HEK293T (cell line): ENCODE measurements at regions not wholly inside any gene's neighbourhood (a gene's known extent, or its start where the extent isn't known, plus 50 kb on each side); places are given as distances from the start of the nearest gene placed in this dataset.

Source experiments
- ARNT ChIP-seq: fragments of 450-650 bp; IDR thresholded peaks from 2 replicates; pipeline ENCODE4 v1.6.1; 2017; ENCODE audit warnings: mild to moderate bottlenecking
- BHLHE40 ChIP-seq: fragments of 450-650 bp; IDR thresholded peaks from 2 replicates; pipeline ENCODE4 v1.6.1; 2016; ENCODE audit warnings: mild to moderate bottlenecking, moderate library complexity, borderline replicate concordance
- ELF4 ChIP-seq: fragments of 450-650 bp; IDR thresholded peaks from 2 replicates; pipeline ENCODE4 v1.6.1; 2017; ENCODE audit warnings: antibody characterized with exemption
- FOXA1 ChIP-seq: fragments of 450-650 bp; IDR thresholded peaks from 2 replicates; pipeline ENCODE4 v1.6.1; 2016; ENCODE audit warnings: mild to moderate bottlenecking
- FOXK2 ChIP-seq: fragments of 450-650 bp; IDR thresholded peaks from 2 replicates; pipeline ENCODE4 v1.6.1; 2016; ENCODE audit warnings: mild to moderate bottlenecking
- FOXM1 ChIP-seq: fragments of 450-650 bp; IDR thresholded peaks from 2 replicates; pipeline ENCODE4 v1.6.1; 2017; ENCODE audit warnings: mild to moderate bottlenecking, borderline replicate concordance
- HDGF ChIP-seq: fragments of 450-650 bp; IDR thresholded peaks from 2 replicates; pipeline ENCODE4 v1.6.1; 2017; ENCODE audit warnings: antibody characterized with exemption, borderline replicate concordance
- L3MBTL2 ChIP-seq: fragments of 450-650 bp; conservative IDR thresholded peaks from 2 replicates; pipeline ENCODE4 v1.6.1; 2016; ENCODE audit warnings: mild to moderate bottlenecking
- NFRKB ChIP-seq: fragments of 450-650 bp; IDR thresholded peaks from 2 replicates; pipeline ENCODE4 v1.6.1; 2016; ENCODE audit warnings: mild to moderate bottlenecking, moderate library complexity
- SP1 ChIP-seq: fragments of 450-650 bp; IDR thresholded peaks from 2 replicates; pipeline ENCODE4 v1.6.1; 2017
- SUZ12 ChIP-seq: fragments of 450-650 bp; IDR thresholded peaks from 2 replicates; pipeline ENCODE4 v1.6.1; 2016; ENCODE audit warnings: mild to moderate bottlenecking
- TARDBP ChIP-seq: fragments of 450-650 bp; IDR thresholded peaks from 2 replicates; pipeline ENCODE4 v1.6.1; 2016
- ZNF384 ChIP-seq: fragments of 450-650 bp; IDR thresholded peaks from 2 replicates; pipeline ENCODE4 v1.6.1; 2016
- TF ChIP-seq, protein P1 (sequence below): fragments of 450-650 bp; IDR thresholded peaks from 2 replicates; pipeline ENCODE4 v1.6.1; 2016

DNA sequence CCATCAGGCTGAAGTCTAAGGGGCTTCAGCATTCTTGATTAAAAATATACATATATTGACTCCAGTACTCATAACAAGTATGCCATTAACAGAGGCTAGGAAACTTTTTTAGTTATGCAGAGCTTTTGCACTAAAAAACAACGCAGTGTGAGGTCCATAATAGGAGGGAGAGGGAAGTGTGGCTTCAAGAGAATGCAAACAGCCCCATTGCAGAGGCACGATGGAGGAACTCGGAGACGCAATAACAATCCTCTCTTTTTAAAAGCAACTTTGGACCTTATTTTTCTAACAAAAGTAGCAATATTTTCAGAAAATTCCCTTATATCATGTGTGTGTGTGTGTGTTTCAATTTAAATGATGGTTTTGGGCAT lies 150.0 kb upstream of the PTCH1 start:
- TF ChIP-seq SUZ12: no peak
- TF ChIP-seq TARDBP: no peak
- no peak for TF ChIP-seq BHLHE40
- no peak for TF ChIP-seq SP1
- TF ChIP-seq NFRKB: no peak
- no peak for TF ChIP-seq L3MBTL2
- no peak for TF ChIP-seq HDGF
- TF ChIP-seq FOXM1: no peak
- TF ChIP-seq ZNF384: no peak
- no peak for TF ChIP-seq FOXA1
- no peak for TF ChIP-seq FOXK2
- no peak for TF ChIP-seq ARNT
- no peak for TF ChIP-seq ELF4
- TF ChIP-seq, protein P1, sequence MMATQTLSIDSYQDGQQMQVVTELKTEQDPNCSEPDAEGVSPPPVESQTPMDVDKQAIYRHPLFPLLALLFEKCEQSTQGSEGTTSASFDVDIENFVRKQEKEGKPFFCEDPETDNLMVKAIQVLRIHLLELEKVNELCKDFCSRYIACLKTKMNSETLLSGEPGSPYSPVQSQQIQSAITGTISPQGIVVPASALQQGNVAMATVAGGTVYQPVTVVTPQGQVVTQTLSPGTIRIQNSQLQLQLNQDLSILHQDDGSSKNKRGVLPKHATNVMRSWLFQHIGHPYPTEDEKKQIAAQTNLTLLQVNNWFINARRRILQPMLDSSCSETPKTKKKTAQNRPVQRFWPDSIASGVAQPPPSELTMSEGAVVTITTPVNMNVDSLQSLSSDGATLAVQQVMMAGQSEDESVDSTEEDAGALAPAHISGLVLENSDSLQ: no peak
